HG03575 (cell line): ENCODE measurements at regions not wholly inside any gene's neighbourhood (a gene's known extent, or its start where the extent isn't known, plus 50 kb on each side); places are given as distances from the start of the nearest gene placed in this dataset.

Experiments used
- ATAC-seq: cut with Tn5 transposase; IDR thresholded peaks from one replicate; pipeline ENCODE4 v1.9.1; 2021; ENCODE audit not compliant: unreplicated experiment, insufficient number of reproducible peaks, low FRiP score; ENCODE audit errors: extremely low read depth

DNA sequence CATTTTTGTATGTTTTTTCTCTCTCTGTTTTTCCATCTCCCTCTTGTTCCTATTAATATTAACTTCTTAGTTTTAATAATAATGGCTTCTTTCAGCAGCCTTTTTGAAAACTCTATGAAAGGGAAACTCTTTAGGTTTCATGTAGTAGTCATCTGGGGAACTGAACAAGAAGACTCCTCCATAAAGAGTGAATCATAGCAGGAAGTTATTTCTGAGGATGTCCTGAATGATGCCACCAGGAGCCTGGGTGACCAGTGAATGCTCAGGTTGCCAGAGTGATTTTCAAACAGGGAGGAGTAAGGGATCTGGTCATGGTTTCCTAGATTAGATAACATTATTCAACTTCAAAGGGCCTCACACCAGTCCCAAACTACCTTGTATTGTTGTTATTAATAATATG is 212.8 kb upstream of the PDE5A start:
- no peak for ATAC-seq

DNA sequence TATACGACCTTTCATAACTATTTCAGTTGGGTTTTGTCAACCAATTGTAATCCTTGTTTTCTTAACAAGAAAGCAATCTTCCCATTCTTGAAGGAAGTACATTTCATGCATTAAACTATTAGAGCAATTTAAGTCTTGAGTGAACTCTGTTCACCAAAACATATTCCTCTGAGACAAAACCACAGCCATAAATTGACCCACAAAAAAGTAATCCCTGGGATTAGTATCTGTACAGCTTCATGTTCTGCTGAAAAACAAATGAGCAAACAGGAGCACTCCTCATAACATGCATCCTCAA is 207.0 kb upstream of the PDE5A start:
- no peak for ATAC-seq

DNA sequence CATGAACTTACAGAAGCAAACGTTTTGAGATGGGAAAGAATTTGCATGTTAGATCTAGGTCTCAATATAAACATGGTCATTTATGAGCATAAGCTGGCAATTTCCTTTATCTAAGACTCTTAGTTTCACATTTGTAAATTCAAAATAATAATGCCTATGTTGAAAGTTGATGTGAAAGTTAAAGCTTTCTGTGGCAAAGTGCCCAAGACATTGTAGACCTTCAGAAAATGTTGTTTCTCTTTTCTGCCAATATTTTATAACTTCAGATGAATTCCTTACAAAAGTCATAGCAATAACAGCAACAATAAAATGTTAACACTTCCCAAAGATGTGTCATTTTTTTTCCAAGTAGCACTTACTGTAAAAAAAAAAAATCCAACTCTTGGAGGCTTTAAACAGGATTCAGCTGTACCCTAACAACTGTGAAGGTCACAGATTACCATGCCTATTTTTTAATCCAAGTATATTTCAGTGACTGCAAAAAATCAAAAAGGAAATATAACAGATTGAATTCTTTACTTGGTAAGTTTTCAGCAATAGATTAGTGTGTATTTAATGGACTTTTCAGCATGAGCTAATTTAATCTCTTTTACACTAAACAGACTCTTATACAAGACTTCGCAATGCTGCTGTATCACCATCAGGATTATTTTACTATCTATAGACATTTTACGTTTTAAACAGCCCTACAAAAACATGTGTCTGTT is 206.5 kb upstream of the PDE5A start:
- ATAC-seq: no peak

DNA sequence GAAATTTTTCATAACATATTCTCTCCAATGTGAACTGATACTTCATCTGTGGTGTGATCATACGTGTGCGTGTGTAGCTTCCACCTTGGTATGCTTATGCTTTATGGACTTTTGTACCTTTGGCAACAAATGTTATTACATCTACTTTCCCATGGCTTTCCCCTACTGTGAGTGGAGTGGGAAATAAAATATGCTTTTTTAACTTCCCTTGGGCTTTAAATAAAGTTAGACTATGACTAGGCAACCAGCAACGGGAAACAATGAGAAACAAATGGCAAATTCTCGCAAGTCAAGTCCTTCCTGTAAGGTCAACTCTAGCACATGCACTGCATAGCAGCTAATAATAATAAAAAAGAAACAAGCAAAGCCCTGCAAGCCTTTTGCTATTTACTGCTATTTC is 205.0 kb upstream of the PDE5A start:
- no peak for ATAC-seq

DNA sequence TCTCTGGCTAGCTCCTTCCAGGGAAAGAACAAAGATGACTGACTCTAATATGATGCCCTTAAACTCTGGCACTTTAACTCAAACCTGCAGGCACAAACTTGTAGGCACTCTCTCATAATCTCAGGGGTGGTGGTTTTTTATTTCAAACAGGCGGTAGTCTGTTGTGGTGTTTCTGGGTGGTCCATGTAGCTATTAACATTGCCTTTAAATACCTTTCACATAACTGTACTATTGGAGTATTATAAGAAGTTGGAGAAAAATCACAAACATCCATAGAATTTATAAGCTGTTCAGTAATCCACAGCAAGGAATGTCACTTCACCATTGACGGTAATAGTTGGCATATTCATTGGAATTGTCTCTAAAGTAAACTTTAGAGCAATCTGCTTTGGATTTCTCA is 204.2 kb upstream of the PDE5A start:
- no peak for ATAC-seq

DNA sequence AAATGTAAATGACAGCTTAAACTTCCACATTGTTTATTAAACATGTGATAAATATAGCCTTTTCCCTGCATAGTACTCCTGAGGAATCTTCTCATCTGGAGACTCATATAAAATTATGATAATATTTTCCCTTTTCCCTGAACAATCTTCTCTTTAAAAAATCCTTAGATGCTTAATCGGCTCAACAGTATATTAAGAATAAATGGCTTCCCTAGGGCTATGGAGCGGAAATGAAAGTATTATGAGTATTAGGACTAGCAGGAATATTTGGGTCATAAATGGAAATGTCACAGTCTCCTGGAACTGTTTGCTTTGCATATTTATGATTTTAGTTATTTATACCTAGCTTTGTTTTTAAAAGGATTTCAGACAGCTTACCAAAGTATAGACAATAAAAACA is 200.7 kb upstream of the PDE5A start:
- ATAC-seq: no peak

DNA sequence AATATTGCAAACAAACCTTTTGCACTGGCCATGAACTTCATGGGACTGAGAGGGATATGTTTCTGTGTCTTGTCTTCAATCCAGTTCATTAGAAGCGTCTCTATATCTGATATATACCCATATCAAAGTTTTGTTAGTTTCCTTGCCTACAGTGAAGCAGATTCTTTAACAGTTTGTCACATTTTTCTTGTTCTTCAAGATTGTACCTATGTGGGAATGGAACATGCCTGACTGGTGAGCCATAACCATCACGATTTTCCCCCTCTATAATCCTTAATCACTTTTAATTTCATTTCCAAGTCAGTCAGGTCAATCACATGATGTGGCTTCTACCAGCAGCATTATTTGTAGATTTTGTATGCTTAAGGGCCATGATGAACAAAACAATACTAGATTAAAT is 197.1 kb upstream of the PDE5A start:
- ATAC-seq: no peak

DNA sequence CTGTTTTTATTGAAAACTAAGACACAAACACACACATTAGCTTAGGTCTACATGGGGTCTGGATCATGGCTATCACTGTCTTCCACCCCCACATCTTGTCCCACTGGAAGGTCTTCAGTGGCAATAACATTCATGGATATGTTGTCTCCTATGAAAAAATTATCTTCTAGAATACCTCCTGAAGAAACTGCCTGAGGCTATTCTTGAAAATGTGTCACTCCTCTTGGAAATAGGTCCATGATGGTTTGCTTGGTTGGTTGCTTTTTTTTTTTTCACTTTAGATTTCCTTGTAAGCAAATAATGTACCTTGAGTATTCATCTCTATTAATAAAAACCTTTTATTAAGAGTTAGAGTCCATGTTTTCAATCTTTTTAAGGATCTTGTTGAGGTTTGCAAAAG is 195.3 kb upstream of the PDE5A start:
- ATAC-seq: no peak

DNA sequence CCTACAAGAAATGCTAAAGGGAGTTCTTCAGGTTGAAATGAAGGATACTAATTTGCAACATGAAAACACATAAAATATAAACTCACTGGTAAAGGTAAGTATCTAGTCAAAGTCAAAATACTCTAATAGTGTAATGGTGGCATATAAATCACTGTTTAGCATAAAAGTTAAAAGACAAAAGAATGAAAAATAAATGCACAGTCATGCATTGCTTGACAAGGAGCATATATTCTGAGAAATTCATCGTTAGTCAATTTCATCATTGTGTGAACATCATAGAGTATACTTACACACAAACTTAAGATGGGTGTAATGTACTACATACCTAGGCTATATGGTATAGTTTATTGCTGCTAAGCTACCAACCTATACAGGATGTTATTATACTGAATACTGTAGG is 194.4 kb upstream of the PDE5A start:
- ATAC-seq: no peak

DNA sequence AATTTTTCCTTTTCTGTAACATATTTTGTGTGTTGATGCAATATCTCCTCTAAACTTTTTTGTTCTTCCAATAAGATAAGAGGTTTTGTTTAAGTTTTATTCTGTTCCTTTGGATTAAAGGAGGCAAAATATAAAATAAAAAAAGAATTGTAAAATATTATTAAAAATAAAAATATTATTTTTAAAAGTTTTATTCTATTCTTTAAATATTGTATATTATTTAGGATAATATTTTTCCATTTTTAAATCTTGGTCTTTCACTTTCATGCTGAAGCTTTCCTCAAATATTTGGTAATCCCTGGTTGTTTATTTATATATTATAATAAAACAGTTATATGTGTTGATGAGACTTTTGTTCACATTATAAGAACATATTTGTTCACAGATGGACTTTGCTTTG is 187.9 kb upstream of the PDE5A start:
- ATAC-seq: no peak

DNA sequence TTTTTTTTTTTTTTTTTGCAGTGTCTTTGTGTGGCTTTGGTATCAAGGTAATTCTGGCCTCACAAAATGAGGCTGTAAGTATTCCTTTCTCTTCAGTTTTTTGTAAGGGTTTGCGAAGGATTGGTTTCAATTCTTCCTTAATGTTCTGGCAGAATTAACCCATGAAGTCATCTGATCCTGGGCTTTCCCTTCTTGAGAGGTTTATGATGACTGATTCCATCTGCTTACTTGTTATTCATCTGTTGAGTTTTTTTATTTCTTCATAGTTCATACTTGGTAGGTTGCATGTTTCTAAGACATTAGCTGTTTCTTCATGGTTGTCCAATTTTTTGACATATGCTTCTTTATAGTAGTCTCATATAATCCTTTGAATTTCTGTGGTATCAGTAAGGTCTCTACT is 181.4 kb upstream of the PDE5A start:
- ATAC-seq: no peak

DNA sequence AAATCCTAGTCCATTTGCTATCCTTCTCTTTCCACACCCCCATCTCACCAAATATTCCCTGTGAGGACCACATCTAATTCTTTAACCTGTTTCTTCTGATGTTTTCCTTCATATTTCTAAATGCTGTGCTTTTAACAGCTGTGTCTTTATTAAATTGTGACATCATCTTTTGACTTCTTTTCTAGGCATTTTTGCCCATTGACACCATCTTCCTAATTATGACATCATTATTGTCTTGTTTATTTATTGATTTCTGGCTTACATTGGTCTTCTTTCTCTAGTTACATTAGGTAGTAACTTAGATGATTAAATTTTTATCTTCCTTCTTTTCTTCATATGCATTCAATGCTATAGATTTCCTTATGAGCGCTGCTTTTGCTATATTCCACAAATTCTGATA is 175.8 kb upstream of the PDE5A start:
- no peak for ATAC-seq

DNA sequence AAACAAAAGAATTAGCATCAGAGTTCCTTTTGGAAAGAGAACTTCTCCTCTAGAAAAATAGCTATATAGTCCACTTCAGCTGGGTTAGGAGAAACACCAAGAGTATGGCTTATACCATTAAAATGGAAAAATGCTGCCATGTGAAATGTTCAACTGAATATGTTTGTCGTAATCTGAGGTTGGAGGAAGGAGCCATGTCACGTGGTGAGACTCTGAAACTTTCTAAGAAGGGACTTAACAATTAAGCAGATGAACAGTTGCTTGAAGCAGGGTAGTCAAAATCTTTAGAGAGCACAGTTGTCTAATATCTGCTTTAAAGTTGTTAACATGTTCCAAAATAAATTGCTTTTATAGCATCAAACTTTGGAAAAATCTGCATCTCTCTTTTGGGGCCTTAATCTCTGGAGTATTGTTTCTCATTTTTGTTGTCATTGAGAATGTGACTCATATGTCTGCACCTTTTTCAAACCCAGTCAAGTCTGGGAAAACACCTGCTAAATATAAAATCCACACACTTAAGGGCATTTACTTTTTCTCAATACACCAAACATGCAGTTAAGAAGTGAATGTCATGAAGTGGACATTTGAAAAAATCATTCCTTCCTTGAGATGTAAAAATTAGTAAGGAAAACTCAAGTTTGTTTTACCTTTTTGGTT is 168.8 kb upstream of the PDE5A start:
- ATAC-seq: no peak

DNA sequence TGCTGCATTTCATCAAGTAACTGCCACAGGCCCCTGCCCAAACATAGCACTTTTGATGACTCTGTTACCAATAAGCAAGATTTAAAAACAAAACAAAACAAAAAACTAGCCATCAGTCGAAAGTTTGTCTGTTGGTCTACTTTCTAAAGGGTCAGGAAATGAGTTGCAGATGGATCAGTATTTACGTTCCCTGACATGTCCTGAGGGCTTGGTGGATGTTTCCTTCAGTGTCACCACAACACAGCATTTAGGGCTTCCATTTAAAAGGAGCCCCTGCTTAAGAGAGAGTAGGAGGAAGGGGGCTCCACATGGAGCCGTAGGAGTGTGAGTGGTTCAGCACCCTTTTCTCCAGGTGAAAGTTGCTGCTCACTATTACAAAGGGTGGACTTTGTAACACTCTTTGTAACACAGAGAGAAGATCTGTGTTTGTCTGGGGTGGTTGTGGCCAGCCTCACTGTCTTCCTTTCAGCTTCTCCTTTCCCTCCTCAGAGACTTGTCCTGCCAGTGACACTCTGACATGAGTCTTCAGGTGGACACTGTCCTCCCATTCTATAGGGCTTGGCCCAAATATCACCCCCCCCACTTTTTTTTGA is 167.5 kb upstream of the PDE5A start:
- ATAC-seq: no peak

DNA sequence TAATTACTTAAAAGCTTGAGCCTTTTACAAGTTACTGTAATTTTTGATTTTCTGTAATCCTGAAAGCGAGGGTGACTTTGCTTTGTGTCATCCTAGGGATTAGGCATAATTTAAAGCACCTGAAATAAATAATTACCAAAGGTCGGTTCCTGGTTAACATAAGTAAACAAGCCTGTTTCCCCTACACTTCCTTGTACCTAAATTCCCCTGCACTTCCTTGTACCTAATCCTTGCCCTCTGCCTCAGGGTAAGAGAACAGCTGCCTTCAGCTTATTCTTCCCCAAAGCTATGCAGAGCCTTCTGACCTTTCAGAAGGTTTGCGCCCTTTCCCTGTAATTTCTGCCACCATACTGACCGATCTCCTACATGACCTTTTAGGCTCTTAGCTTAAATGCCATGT is 166.1 kb upstream of the PDE5A start:
- ATAC-seq: no peak

DNA sequence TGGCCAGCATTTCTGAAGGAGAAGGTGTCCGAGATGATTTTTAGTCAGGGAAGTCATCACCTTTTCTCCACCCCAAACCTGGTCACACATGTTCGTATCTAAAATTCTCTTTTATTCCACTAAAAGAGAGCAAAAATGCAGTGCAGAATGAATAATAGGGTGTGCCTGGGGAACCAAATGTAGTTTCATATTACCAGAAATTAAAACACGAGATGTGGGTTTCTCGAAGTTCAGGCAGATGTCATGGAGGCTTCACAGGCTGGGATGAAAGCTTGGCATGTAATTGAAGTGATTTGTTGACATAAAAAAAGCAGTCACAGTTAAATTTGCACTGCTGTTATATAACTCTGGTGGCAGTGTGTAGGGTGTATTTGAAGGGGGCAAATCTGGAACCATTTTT is 165.5 kb upstream of the PDE5A start:
- no peak for ATAC-seq

DNA sequence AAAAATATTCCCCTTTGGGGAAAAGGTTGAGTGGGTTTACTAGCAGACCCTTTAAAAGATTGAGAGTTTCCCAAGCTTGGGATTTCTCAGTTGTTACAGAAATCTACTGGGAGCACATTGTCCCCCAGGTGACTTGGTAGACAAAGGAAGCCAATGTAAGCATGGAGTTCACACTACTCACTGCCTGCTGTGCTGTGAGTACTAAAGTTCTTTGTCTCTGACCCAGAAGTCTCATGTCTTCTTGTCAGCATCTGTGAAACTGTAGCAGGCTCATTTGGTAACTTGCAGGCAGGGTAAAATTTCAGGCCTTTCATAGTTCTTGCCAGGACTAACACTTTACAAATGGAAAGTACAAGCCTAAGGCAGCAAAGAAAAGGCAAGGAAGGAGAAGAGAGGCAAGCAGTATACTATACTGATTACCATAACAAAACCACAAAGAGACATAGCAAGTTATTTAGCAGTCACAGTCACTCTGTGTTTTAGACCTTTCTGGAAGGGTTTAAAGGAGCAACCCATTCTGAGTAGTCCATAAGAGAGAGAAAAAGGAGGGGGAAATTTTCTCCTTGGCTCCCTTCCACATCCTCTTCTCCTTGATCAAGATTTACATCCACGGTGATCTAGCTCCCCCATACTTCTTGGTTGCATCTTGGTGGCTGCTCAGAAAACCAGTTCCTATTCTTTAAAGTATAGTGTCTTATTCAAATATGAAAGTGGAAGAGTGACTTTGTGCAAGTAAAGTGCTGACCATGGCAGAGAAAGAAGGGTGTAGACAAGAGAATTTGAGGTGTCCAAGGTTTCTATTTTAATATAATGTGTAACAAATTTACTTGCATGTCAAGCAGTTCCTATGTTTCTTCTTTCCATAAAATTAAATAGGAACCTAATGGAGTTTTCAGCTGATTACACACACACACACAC is 160.0 kb upstream of the PDE5A start:
- no peak for ATAC-seq

DNA sequence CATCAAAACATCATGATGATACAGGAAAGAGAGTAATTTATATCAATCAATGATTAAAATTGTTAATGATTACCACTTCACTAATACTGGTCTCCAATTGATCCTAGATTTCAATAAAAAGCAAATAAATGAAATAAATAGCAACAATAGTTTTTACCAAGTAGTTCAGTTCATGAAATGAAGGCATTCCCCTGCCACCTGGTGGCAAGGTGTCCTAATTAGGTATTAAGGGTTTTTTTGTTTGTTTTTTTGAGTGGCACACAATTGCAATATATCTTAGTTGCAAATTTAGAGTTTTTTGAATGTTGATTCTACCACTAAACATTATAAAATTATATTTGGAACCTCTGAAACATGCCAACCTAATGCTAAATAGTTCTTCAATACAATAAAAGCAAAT is 157.4 kb upstream of the PDE5A start:
- no peak for ATAC-seq

DNA sequence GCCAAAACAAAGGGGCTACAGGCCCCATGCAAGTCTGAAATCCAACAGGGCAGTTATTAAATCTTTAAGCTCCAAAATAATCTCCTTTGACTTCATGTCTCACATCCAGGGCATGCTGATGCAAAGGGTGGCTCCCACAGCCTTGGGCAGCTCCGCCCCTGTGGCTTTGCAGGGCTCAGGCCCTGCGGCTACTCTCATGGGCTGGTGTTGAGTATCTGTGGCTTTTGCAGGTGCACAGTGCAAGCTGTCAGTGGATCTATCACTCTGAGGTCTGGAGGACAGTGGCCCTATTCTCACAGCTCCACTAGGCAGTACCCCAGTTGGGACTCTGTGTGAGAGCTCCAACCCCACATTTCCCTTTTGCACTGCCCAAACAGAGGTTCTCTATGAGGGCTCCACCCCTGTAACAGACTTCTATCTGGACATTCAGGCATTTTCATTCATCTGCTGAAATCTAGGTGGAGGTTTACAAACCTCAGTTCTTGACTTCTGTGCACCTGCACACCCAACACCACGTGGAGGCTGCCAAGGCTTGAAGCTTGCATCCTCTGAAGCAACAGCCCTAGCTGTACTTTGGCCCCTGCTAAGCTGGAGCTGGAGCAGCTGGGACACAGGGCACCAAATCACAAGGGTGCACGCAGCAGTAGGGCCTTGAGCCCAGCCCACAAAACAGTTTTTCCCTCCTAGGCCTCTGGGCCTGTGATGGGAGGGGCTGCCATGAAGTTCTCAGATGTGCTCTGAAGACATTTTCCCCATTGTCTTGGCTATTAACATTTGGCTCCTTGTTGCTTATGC is 154.8 kb upstream of the PDE5A start:
- ATAC-seq: no peak
